AG09319 (cell line): ENCODE measurements at regions not wholly inside any gene's neighbourhood (a gene's known extent, or its start where the extent isn't known, plus 50 kb on each side); places are given as distances from the start of the nearest gene placed in this dataset.

Source experiments
- DNase-seq: peaks from one replicate; pipeline ENCODE4 v3.0.0-alpha.2; 2010; ENCODE audit warnings: low read depth; ENCODE audit errors: extremely low read depth
- TF ChIP-seq, protein P1 (sequence below): IDR thresholded peaks from 2 replicates; pipeline ENCODE4 v1.5.1; 2011; ENCODE audit warnings: low read depth, mild to moderate bottlenecking, inconsistent platforms, low read length, moderate library complexity

DNA sequence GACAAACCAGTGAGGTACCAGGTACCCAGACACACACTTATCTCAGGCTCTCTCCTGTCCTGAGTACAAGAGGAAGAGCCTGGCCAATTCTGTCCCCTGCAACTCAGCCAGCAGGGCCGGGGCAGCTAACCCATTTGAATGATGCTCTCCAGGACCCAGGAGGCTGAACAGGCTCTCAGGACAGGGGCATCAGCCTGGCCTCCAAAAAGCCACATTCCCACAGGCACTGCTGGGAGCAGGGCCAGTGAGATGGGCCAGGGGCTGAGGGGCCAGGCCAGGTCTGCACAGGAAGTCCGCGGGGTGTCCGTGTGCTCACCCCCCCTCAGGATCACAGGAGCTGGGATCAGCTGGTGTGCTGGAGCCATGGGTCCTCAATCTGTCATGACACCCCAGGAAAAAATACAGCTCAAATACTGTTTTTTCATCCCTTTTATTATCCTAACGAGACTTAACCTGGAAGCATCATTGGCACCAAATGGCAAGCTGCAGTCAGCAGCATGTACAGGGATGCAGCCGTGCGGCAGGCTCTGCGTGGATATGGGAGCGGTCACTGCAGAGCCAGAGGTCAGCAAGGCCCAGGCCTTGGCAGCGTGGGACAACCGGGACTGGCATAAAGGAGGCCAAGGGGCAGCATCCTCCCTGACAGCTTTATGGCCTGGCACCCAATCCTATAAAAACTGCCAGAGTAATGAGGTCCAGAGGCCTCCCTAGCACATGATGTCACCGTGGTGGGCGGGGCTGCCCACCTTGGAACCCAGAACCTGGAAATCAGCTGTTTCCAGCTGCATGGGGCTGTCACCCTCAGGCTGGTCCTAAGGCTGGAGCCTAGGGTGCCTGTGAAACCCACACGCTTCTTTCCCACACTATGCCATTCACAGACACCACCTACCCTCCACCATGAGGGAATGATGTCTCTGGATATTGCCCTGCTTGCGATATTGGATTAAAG is 276.7 kb downstream of the C16orf95 start:
- no peak for DNase-seq
- TF ChIP-seq, protein P1, sequence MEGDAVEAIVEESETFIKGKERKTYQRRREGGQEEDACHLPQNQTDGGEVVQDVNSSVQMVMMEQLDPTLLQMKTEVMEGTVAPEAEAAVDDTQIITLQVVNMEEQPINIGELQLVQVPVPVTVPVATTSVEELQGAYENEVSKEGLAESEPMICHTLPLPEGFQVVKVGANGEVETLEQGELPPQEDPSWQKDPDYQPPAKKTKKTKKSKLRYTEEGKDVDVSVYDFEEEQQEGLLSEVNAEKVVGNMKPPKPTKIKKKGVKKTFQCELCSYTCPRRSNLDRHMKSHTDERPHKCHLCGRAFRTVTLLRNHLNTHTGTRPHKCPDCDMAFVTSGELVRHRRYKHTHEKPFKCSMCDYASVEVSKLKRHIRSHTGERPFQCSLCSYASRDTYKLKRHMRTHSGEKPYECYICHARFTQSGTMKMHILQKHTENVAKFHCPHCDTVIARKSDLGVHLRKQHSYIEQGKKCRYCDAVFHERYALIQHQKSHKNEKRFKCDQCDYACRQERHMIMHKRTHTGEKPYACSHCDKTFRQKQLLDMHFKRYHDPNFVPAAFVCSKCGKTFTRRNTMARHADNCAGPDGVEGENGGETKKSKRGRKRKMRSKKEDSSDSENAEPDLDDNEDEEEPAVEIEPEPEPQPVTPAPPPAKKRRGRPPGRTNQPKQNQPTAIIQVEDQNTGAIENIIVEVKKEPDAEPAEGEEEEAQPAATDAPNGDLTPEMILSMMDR, result no peak

- DNase-seq, result no peak
- TF ChIP-seq, protein P1, result no peak
Observed at GRCh38 chr16:87041286-87041685, 275.9 kb downstream of the C16orf95 start.

DNA sequence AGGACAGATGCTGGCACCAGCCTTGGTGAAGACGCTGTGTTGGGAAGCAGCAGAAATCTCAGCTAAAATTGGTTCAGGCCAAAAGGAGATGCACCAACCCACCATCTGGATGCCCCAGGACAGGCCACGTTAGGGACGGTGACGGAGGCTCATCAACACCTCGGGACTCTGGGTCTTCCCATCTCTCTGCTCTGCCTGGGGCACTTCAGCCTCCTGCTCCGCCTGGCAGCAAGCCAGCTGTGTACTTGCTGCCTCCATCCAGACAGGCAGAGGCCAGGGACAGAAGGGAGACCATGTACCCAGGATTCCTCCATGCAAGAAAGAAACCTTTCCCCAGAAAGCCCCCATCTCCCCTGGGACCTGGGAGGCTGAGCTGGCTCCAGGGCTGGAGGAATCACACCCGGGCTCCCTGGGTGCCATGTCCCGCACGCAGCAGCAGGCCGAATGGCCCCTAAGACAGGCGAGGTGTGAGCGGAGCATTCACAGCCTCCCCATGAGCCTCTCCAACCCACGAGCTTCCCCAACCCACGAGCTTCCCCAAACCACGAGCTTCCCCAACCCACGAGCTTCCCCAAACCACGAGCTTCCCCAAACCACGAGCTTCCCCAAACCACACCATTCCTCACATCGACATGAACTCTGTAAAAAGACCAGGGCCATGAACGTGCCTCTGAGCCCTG is 274.5 kb downstream of the C16orf95 start:
- TF ChIP-seq, protein P1, result no peak
- no peak for DNase-seq

DNA sequence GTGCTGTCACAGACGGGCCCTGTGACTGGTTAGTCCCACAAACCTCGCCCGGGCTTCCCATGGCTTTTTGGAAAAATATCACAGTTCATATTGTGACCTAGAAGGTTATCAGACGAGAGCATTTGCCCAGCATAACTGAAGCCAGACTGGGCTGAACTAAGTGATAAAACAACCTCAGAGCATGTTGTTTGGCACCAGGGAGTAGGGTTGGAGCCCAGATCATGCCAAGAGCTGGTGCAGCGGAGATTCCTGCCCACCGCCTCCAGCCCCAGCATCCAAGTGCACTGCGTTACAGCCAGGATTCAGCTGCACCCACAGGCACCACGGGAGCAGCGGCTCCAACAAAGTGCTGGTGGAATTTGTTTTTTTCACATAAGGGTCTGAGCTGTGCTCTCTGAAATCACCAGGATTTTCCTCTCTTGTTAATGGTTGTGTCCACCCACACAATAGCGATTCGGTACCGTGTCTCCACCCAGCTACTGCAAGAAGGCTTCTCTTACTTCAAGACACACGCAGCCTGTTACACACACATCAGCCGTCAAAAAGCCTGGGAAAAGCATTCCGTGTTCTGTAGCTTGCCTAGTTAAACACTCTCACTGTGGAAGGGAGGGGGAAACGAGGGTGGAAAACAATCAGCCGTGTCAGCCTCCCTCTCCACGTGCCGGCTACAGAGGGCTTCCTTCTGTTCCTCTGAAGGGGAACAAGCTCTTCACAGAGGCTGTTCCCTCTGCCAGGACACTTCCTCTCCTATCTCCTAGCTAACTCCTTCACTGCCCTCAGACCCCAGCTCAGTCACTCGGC is 273.8 kb downstream of the C16orf95 start:
- TF ChIP-seq, protein P1, result no peak
- no peak for DNase-seq

- no peak for DNase-seq
- TF ChIP-seq, protein P1, result no peak
Observed at GRCh38 chr16:87044032-87044382, 273.2 kb downstream of the C16orf95 start.

DNA sequence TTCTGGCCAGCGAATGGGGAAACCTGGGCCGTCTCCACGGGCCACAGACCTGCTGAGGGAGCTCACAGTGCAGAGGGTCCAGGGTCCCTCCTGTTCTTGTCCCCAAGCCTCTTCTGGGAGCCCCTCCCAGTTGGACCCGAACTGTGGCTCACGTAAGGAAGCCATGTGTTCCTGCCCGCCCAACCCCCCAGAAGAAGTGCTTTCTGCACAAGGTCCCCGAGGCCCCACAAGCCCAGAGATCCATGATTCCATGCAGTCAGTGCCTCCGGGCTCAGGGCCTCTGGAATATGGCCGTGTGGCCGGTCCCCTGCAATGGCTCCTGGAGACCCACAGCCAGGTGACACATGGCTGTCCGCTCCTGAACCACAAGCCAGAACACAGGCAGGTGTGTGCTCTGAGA is 272.4 kb downstream of the C16orf95 start:
- DNase-seq, result no peak

More for the DNA sequence above, 272.4 kb downstream of the C16orf95 start:
- TF ChIP-seq, protein P1, result no peak
